ENCODE measurements at regions not wholly inside any gene's neighbourhood (a gene's known extent, or its start where the extent isn't known, plus 50 kb on each side); places are given as distances from the start of the nearest gene placed in this dataset.
A peak's percentile ranks its signal among the peaks of the same experiment; 100 is the strongest.

DNA sequence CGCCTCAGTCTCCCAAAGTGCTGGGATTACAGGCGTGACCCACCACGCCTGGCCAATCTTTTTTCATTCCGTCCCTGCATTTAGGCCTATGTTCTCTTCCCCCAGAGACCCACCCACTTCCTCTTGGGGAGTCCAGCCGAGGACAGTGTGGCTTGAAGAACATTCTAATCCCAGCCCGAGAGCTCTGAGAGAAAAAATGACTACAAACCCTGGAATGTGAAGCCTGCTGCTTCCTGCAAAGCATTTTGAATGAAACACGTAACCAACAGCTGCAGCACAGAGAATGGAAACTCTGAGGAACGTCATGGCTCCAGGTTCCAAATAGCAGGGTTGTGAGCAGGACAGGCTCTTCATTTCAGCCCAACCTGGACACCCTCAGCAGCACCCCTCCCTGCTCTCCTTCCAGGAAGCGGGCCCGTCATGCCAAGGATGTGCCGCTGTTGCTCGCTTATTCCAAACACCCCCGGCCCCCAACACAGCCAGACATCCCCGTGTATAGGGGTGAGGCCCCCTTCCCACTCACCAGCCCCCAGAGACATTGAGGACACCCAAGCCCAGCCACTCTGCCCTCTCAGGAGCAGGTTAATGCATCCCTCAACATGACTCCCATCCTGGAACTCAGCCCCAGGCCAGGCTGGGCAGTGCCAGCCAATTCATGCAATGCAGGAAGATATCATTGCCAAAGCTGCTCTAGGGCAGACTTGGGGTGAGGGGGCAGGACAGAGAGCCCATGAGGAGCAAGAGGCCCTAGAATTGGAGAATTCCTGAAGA is 139.8 kb downstream of the ZFP36L2 start:
- H3K36me3 ChIP-seq (ENCODE audit: control insufficient read depth, insufficient read depth, low read length), result no peaks in the 10 kb centered on the region
- peak overlapping the region; percentile 4 for H3K4me3 ChIP-seq (ENCODE audit: insufficient read depth, low read depth, low read length)
- H3K4me1 ChIP-seq (ENCODE audit: control insufficient read depth, insufficient read depth, low read length), result peaks cover 41% of the 10 kb centered on the region
- H3K9me3 ChIP-seq (ENCODE audit: control insufficient read depth, low read length), result no peaks in the 10 kb centered on the region
- 67 to 71% methylated on average over 14 of the region's 14 CpGs for WGBS, 2 experiments
- no peaks in the 10 kb centered on the region for H3K27me3 ChIP-seq (ENCODE audit: control insufficient read depth, insufficient read depth, low read length, poor library complexity, severe bottlenecking)
- H3K27ac ChIP-seq (ENCODE audit: insufficient read depth, low read depth, low read length, poor library complexity, severe bottlenecking), result peak overlapping the region; percentile 60

DNA sequence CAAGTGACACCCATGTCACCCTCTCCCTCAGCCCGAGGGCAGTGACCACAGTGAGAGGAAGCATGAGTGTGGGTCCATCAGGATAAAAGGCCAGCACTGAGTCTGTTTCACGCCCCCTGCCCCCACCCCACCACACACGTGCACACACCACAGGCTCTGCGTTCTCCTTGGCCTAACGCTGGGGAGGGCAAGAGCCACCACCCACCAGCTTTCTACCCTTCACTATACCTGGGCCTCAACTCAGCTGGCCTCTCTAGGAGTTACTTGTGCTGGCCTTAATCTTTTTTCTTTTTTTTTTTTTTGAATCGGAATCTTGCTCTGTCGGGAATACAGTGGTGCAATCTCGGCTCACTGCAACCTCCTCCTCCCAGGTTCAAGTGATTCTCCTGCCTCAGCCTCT is 140.5 kb downstream of the ZFP36L2 start:
- H3K4me1 ChIP-seq (ENCODE audit: control insufficient read depth, insufficient read depth, low read length), result peaks cover 44% of the 10 kb centered on the region
- peak overlapping the region; percentile 60 for H3K27ac ChIP-seq (ENCODE audit: insufficient read depth, low read depth, low read length, poor library complexity, severe bottlenecking)
- 85 to 94% methylated on average over 8 of the region's 8 CpGs for WGBS, 2 experiments
- H3K27me3 ChIP-seq (ENCODE audit: control insufficient read depth, insufficient read depth, low read length, poor library complexity, severe bottlenecking), result no peaks in the 10 kb centered on the region
- no peaks in the 10 kb centered on the region for H3K9me3 ChIP-seq (ENCODE audit: control insufficient read depth, low read length)
- no peak overlapping the region for H3K4me3 ChIP-seq (ENCODE audit: insufficient read depth, low read depth, low read length)
- H3K36me3 ChIP-seq (ENCODE audit: control insufficient read depth, insufficient read depth, low read length), result no peaks in the 10 kb centered on the region

DNA sequence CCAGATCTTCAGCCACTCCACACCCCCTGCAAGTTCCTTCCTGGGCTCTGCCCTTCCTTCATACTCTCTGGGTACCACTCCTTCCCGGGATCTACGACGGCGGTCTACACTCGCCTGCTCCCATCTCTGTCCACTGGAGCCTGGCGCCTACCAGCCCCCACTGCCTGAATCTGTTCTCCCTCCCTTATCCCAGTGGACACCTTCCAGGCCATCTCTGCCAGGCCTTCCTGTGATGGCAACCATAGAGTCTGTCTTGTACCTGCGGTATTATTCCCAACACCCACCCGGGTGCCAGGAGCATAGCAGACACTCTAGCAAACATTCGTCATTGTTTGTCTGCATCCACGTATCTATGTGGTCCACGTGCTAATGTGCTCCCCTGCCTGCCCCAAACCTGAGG is 140.9 kb downstream of the ZFP36L2 start:
- no peaks in the 10 kb centered on the region for H3K36me3 ChIP-seq (ENCODE audit: control insufficient read depth, insufficient read depth, low read length)
- 92 to 94% methylated on average over 11 of the region's 11 CpGs for WGBS, 2 experiments
- no peak overlapping the region for H3K27ac ChIP-seq (ENCODE audit: insufficient read depth, low read depth, low read length, poor library complexity, severe bottlenecking)
- no peaks in the 10 kb centered on the region for H3K27me3 ChIP-seq (ENCODE audit: control insufficient read depth, insufficient read depth, low read length, poor library complexity, severe bottlenecking)
- no peaks in the 10 kb centered on the region for H3K9me3 ChIP-seq (ENCODE audit: control insufficient read depth, low read length)
- H3K4me3 ChIP-seq (ENCODE audit: insufficient read depth, low read depth, low read length), result no peak overlapping the region
- H3K4me1 ChIP-seq (ENCODE audit: control insufficient read depth, insufficient read depth, low read length), result peaks cover 44% of the 10 kb centered on the region

DNA sequence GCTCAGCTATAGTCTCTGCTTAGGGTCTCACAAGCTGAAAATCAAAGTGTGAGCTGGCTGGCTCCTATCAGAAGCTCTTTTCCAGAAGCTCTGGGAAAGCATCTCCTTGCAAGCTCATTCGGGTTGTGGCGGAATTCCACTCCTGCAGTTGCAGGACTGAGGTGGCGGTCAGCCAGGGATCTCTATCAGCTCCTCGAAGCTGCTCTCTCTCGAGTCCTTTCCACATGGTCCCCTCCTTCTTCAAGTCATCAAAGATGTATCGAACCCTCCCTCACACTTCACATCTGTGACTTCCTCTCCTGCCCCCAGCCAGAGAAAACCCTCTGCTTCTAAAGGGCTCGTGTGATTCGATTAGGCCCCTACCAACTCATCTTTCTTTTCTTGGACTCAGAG is 141.7 kb downstream of the ZFP36L2 start:
- H3K27ac ChIP-seq (ENCODE audit: insufficient read depth, low read depth, low read length, poor library complexity, severe bottlenecking), result no peak overlapping the region
- H3K27me3 ChIP-seq (ENCODE audit: control insufficient read depth, insufficient read depth, low read length, poor library complexity, severe bottlenecking), result no peaks in the 10 kb centered on the region
- H3K4me3 ChIP-seq (ENCODE audit: insufficient read depth, low read depth, low read length), result no peak overlapping the region
- 88 to 90% methylated on average over 8 of the region's 8 CpGs for WGBS, 2 experiments
- H3K9me3 ChIP-seq (ENCODE audit: control insufficient read depth, low read length), result no peaks in the 10 kb centered on the region
- H3K36me3 ChIP-seq (ENCODE audit: control insufficient read depth, insufficient read depth, low read length), result no peaks in the 10 kb centered on the region
- H3K4me1 ChIP-seq (ENCODE audit: control insufficient read depth, insufficient read depth, low read length), result peaks cover 44% of the 10 kb centered on the region

DNA sequence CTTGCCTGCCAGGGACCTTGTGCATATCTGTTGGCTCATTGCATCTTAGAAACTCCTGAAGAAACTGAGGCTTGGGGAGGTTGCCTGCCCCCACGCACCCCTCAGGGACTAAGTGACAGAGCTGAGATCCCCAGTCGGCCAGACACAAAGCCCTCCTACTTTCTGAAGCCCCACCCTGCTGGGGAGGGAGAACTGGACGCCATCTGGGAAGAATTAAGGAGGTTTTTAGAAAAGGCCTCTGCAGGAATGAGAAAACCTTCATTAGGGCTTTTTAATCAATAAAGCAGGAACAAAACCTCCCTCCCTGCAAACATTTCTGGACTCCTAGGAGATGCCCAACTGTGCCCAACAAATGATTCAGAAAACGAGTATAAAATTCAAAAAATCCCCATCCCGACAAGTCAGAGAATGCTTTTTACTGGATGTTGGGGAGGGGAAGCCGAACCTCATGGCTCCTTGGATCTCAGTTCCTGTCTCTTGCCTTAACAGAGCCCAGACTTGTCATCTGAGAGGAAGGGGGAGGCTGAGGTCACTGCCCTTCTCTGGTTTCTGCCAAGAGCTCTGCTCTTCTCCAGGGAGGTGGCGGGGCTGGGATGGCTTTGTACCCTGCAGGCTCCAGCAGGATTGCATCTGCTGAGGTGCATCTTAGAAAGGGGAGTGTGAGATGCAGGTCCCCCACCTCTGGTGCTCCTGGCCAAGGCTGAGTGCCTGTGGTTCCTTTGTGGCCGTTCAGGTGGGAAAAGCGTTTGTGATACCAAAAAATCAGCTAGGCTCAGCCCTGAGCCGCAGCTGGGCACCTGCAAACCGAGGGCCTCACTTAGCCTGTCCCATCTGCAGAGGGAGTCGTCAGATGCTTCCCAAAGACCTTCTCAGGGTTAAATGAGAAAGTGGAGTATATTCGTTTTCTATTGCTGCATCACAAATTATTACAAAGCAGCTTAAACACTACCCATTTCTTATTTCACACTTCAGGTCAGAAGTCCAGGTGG is 142.4 kb downstream of the ZFP36L2 start:
- no peak overlapping the region for H3K4me3 ChIP-seq (ENCODE audit: insufficient read depth, low read depth, low read length)
- no peaks in the 10 kb centered on the region for H3K27me3 ChIP-seq (ENCODE audit: control insufficient read depth, insufficient read depth, low read length, poor library complexity, severe bottlenecking)
- WGBS, 2 experiments, result 52 to 60% methylated on average over 12 to 13 of the region's 13 CpGs
- H3K36me3 ChIP-seq (ENCODE audit: control insufficient read depth, insufficient read depth, low read length), result no peaks in the 10 kb centered on the region
- H3K27ac ChIP-seq (ENCODE audit: insufficient read depth, low read depth, low read length, poor library complexity, severe bottlenecking), result peak overlapping the region; percentile 64
- no peaks in the 10 kb centered on the region for H3K9me3 ChIP-seq (ENCODE audit: control insufficient read depth, low read length)
- H3K4me1 ChIP-seq (ENCODE audit: control insufficient read depth, insufficient read depth, low read length), result peaks cover 44% of the 10 kb centered on the region

DNA sequence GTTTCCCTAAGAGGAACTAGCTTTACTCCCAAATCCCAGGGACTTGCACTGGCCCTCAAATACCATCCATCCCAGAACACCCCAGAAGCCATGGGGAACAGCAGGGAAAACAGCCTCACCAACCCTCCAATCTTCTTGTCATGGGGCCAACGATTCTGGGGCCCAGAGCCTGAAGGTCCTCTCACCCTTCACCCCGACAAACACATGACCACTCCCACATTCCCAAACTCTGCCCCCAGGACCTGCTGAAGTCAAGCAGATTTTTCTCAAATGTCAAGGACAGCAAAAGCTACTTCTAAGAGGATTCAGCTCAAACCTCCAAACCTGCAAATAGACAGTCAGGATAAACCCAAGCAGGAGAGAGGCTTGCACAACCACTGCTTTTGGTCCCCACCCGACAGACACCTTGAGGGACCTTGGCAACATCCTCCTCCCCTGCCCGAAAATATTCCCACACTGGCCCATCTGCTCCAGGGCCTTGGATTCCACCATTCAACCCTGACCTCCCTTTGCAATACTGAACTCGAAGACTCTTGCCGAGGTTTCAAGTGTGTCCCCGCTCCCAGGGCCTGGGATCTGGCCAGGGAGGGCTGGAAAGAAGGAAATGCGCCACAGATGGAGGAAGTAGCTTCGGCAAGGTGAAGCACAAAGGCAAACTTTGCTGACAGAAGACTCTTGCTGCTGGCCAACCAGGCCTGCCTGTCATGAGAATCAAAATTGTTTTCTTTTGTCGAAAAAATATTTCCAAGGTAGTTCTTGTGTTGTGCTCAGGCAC is 143.3 kb downstream of the ZFP36L2 start:
- peaks cover 44% of the 10 kb centered on the region for H3K4me1 ChIP-seq (ENCODE audit: control insufficient read depth, insufficient read depth, low read length)
- no peaks in the 10 kb centered on the region for H3K27me3 ChIP-seq (ENCODE audit: control insufficient read depth, insufficient read depth, low read length, poor library complexity, severe bottlenecking)
- no peak overlapping the region for H3K4me3 ChIP-seq (ENCODE audit: insufficient read depth, low read depth, low read length)
- peak overlapping the region; percentile 64 for H3K27ac ChIP-seq (ENCODE audit: insufficient read depth, low read depth, low read length, poor library complexity, severe bottlenecking)
- 90 to 91% methylated on average over 10 of the region's 10 CpGs for WGBS, 2 experiments
- H3K9me3 ChIP-seq (ENCODE audit: control insufficient read depth, low read length), result no peaks in the 10 kb centered on the region
- H3K36me3 ChIP-seq (ENCODE audit: control insufficient read depth, insufficient read depth, low read length), result no peaks in the 10 kb centered on the region

DNA sequence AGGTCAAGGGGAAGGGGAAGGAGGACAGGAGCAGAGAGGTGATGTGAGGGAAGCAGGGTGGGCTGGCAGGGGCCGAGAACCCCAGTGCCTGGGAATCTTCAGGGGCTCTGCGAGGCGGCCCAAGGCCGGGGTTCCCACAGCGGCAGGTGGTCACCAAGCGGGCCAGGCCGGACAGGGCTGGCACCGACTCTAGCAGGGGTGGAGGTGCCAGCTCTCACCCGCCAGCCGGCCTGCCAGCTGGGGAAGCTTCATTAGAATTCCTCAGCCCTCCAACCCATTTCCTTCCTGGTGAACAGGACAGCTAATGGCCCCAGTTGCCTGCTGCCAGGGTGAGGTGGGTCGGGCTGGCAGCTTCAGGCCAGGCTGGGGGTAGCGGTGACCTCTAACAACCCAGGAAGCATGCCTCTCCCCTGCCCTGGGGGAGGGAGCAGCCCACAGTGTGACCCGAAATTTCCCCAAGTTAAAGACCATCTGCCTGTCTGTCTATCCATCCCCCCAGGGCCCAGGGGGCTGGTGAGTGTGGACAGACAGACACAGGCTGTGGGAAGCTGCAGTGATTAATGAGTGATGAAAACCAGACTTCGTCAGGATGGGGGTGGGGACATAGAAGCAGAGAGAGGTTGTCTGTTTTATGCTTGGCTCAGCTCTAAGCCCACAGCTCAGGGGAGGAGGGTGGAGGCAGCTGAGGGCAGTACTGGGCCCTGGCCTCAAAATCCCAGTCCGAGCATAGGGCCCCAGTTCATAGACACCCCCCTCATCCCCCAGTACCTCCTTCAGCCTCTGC is 144.1 kb downstream of the ZFP36L2 start:
- Histone ChIP-seq H3K9me3 (ENCODE audit: control insufficient read depth, low read length) (no peaks in the 10 kb centered on the region), H3K36me3 (ENCODE audit: control insufficient read depth, insufficient read depth, low read length) (no peaks in the 10 kb centered on the region), H3K27ac (ENCODE audit: insufficient read depth, low read depth, low read length, poor library complexity, severe bottlenecking) (no peak overlapping the region), H3K27me3 (ENCODE audit: control insufficient read depth, insufficient read depth, low read length, poor library complexity, severe bottlenecking) (no peaks in the 10 kb centered on the region), H3K4me1 (ENCODE audit: control insufficient read depth, insufficient read depth, low read length) (peaks cover 44% of the 10 kb centered on the region), H3K4me3 (ENCODE audit: insufficient read depth, low read depth, low read length) (no peak overlapping the region)
- WGBS, 2 experiments, result 88 to 89% methylated on average over 15 of the region's 15 CpGs

DNA sequence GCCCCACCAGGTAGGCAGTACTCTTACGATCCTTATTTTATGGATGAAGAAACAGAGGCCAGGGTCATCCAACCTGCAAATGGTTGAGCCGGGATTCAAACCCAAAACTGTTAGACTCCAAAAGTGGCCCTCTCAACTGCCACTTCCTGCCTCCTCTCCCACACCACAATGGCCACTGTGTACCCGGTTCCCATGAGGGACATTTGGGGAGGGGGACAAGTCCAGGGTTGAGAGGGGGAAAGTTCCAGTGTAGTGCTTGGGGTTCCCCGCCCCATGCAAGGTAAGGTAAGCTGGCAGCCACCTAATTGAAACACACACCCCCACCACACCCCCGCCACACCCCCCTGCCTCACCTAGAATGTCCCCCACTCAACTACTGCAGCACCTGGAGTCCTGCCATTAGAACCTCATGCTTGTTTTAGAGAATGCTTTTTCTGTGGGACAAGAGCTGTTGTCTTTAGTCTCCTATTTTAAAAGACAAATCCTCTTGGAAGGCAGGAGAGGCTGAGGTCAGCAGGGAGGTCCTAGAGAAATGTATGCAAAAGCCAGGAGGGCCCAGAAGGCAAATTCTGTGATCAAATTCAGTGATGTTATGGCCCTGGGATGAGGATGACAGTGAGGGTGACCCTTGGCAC is 145.2 kb downstream of the ZFP36L2 start:
- peaks cover 35% of the 10 kb centered on the region for H3K4me1 ChIP-seq (ENCODE audit: control insufficient read depth, insufficient read depth, low read length)
- 92 to 95% methylated on average over 3 to 4 of the region's 5 CpGs for WGBS, 2 experiments
- H3K27ac ChIP-seq (ENCODE audit: insufficient read depth, low read depth, low read length, poor library complexity, severe bottlenecking), result no peak overlapping the region
- no peaks in the 10 kb centered on the region for H3K9me3 ChIP-seq (ENCODE audit: control insufficient read depth, low read length)
- H3K4me3 ChIP-seq (ENCODE audit: insufficient read depth, low read depth, low read length), result no peak overlapping the region
- H3K36me3 ChIP-seq (ENCODE audit: control insufficient read depth, insufficient read depth, low read length), result no peaks in the 10 kb centered on the region
- no peaks in the 10 kb centered on the region for H3K27me3 ChIP-seq (ENCODE audit: control insufficient read depth, insufficient read depth, low read length, poor library complexity, severe bottlenecking)

DNA sequence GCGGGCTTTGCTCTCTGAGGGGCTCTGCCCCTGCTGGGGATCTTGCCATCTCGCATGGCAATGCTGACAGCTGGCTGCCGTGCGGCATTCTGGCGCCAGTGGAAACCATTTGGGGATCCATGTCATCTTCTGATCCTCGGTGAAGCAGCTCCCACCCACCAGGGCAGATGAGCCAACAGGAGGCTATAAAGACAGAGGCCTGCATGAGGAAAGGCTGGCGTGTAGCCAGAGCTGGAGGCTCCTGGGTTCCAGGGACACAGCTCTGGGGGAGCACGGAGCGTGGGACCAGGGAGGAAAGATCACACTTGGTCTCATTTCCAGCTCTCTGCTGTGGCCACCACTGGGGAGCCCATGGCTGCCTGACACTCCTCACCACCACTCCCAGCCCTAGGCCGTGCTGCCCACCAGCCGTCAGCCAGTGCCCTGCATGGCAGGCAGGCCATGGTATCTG is 145.8 kb downstream of the ZFP36L2 start:
- no peaks in the 10 kb centered on the region for H3K27me3 ChIP-seq (ENCODE audit: control insufficient read depth, insufficient read depth, low read length, poor library complexity, severe bottlenecking)
- H3K9me3 ChIP-seq (ENCODE audit: control insufficient read depth, low read length), result no peaks in the 10 kb centered on the region
- peaks cover 33% of the 10 kb centered on the region for H3K4me1 ChIP-seq (ENCODE audit: control insufficient read depth, insufficient read depth, low read length)
- H3K36me3 ChIP-seq (ENCODE audit: control insufficient read depth, insufficient read depth, low read length), result no peaks in the 10 kb centered on the region
- no peak overlapping the region for H3K4me3 ChIP-seq (ENCODE audit: insufficient read depth, low read depth, low read length)
- WGBS, 2 experiments, result 94 to 96% methylated on average over 11 of the region's 11 CpGs
- H3K27ac ChIP-seq (ENCODE audit: insufficient read depth, low read depth, low read length, poor library complexity, severe bottlenecking), result no peak overlapping the region
